ENCODE measurements at regions not wholly inside any gene's neighbourhood (a gene's known extent, or its start where the extent isn't known, plus 50 kb on each side); places are given as distances from the start of the nearest gene placed in this dataset.
"Not testable (repeated sequence)": the region's sequence is repeated elsewhere in the genome, so short reads cannot be mapped to it uniquely, and the experiment has no call there.

GRCh38 chr6:90375681-90376439, 79.2 kb upstream of the BACH2 start:
- no peak for DNase-seq (ENCODE audit: low read depth in 3 of 3, low spot score in 2 of 3)

GRCh38 chr6:90374201-90374600, 77.6 kb upstream of the BACH2 start:
- no peak for DNase-seq (ENCODE audit: low read depth in 3 of 3, low spot score in 2 of 3)

GRCh38 chr6:90372885-90373284, 76.2 kb upstream of the BACH2 start:
- no peak for DNase-seq (ENCODE audit: low read depth in 3 of 3, low spot score in 2 of 3)

DNA sequence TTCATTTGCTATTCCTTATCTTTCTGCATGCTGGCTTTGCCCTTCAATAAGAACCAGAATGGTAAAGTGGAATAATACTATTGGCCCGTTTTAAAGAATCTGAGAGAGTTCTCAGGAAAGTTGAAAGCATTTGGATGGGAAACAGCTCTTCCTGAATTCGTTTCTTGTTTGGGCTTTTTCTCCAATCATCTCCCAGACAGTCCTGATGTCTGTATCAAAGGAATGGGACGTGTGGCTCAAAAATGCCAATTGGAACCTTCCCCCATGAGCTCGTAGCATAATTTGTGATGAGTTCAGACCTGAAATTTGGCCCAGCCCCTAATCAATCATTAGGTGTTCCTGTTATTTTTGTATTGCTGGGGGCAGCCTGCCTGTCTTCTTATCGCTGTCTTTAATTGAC, 75.8 kb upstream of the BACH2 start:
- DNase-seq (ENCODE audit: low read depth in 3 of 3, low spot score in 2 of 3): no peak

- no peak for DNase-seq (ENCODE audit: low read depth in 3 of 3, low spot score in 2 of 3)
Observed at GRCh38 chr6:90370493-90370959, 73.9 kb upstream of the BACH2 start.

DNA sequence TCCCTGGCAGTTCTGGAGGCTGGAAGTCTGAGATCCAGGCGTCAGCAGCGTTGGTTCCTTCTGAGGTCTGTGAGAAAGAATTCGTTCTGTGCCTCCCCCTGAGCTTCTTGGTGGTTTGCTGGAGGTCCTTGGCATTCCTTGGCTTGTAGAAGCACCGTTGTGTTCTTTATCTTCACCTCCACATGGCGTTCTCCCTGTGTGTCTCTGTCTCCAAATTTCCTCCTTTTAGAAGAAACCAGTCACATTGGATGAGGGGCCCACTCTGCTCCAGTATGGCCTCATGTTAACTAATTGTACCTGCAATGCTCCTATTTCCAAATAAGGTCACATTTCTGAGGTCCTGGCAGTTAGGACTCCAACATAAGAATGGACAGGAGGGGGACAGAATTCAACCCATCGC, 73.0 kb upstream of the BACH2 start:
- DNase-seq (ENCODE audit: low read depth in 3 of 3, low spot score in 2 of 3): no peak

DNA sequence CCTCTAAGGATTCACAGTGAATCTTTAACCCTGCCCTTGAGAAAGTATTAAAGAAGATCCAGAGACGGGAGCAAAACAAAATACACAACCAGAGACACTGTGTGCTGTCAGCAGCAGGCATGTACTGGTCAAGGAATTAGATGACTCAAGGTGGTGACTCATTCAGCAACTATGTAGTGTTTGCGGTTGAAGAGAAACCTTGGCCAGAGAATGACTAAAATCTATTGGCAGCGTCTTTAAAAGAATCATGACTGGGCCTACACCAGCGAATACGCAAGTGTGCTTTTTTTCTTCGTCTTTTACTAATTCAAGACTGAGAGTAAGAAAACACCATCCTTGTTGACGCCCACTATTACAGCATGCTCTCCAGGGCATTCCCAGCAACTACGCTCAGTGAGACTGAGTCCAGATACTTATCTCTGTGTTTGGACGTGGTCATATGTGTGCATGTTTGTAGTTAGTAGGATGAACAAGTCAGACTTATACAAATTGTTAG, 72.4 kb upstream of the BACH2 start:
- no peak for DNase-seq (ENCODE audit: low read depth in 3 of 3, low spot score in 2 of 3)

DNA sequence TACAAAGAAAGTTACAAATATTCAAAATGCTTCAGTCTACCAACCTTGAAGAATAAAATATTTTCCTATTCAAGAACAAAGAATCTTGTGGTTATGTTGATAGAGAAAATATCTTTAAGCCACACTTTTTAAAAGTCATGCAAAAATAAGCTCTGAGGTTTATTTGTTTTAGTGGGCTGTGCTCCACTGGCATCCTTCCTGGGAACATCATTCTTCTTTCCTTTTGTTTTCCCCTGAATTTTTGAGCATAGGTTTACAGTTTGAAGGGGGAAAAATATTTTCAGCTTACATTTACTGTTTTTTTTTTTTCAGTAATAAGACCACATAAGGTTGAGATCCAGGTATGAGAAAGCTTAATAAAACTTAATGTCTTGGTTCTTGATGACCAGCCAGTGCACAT, 72.0 kb upstream of the BACH2 start:
- DNase-seq (ENCODE audit: low read depth in 3 of 3, low spot score in 2 of 3): no peak

GRCh38 chr6:90368001-90368400, 71.4 kb upstream of the BACH2 start:
- no peak for DNase-seq (ENCODE audit: low read depth in 3 of 3, low spot score in 2 of 3)

DNA sequence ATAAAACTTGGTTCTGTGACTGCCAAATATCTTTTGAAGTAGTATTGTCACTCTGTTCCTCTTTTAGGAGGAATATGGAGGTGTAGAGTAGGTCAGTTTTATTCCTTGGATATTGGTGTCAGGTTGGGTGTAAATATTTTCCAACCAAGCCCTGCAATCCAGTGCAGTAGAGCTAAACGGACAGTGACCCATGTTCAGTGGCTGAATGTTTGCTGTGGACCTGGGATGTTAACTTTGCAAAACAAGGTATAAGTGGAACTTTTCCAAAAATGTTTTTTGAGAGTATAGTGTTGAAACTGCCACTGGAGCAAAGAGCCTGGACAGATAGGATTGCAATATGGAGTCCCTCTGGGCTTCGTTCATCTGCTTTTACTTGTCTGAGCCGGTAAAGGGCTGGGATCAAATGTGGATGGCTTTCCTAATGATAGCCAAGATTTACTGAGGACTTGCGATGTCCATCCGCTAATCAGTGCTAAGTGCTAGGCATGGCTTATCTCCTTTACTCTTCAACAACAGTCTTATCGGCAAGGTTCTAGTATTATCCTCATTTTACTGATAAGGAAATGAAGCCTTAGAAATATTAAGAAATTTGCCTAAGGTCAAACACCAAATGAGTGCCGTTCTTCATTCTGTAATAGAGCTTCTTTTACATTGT, 69.0 kb upstream of the BACH2 start:
- no peak for DNase-seq (ENCODE audit: low read depth in 3 of 3, low spot score in 2 of 3)

- DNase-seq (ENCODE audit: low read depth in 3 of 3, low spot score in 2 of 3): no peak
Observed at GRCh38 chr6:90365002-90365401, 68.4 kb upstream of the BACH2 start.

DNA sequence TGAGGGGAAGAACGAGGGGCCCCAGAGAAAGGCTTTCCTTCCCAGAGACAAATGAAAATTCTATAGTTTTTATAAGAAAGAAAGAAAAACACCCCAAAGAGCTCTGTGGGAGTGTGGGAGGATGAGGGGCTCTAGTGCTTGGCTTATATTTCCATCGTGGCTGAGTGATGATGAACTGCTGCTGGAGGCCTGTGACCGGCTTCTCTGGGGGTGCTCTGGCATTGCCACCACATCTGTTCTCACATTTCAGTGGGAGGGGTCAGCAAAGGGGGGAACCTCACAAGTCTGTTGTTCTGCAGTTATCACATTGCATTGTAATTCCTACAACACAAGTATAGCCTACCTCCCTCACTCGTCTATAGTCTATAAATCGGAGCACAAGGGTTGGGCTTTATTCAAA, 67.6 kb upstream of the BACH2 start:
- DNase-seq (ENCODE audit: low read depth in 3 of 3, low spot score in 2 of 3): no peak

GRCh38 chr6:90362318-90362717, 65.7 kb upstream of the BACH2 start:
- no peak for DNase-seq (ENCODE audit: low read depth in 3 of 3, low spot score in 2 of 3)

DNA sequence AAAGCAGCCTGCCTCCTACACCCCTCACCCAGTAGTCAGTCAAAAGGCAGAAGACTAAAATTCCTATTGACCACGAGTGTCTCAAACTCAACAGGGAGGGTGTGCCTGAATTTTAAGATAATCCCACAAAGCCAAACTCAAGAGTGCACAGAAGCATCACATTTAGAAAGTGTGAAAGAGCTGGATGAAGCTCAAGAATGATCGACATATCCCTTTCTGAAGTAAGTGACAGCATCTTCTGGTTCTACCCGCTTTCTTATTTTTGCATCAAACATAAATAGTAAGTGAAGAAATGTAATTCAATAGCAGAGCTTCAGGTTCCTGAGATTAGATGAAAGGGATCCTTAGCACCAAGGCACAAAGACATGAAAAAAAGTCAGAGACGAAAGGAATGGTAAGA, 64.5 kb upstream of the BACH2 start:
- DNase-seq (ENCODE audit: low read depth in 3 of 3, low spot score in 2 of 3): no peak

DNA sequence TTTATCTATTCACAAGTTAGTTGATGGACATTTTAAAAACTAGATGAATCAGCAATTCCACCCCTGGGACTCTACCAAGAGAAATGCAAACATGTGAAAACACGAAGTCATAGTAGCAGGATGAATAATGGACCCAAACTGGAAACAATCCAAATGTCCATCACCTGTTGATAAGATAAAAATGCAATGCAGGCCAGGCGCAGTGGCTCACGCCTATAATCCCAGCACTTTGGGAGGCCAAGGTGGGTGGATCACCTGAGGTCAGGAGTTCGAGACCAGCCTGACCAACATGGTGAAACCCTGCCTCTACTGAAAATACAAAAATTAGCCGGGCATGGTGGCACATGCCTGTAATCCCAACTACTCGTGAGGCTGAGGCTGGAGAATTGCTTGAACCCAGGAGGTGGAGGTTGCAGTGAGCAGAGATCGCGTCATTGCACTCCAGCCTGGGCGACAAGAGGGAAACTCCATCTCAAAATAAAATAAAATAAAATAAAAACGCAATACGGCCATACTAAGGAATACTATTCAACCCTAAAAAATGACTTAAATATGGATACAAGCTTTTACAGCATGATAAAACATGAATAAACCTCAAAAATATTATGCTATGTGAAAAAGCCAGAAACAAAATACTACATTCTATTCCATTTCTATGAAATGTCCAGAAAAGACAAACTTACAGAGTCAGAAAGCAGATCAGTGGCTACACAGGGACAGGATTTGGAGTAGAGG, 61.6 kb upstream of the BACH2 start:
- DNase-seq (ENCODE audit: low read depth in 3 of 3, low spot score in 2 of 3): not testable (repeated sequence)

DNA sequence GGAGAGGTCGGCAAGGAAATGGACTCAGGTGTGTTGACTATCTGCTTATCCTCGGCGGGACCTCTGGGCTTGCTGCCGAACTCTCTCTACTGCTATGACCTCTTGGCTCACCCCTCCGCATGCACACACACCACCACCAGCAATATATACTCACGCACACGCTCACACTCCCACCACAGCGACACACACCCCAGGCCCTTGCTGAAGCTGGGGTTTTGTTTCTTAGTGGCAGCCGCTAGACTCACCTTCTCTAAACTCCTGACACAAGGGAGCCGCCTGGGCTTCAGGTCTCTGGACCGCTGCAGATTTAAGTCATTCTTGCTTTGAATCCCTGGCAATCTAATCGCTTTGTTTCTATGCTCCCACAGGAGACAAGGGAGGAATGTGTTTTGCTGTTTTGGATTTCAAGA, 59.4 kb upstream of the BACH2 start:
- no peak for DNase-seq (ENCODE audit: low read depth in 3 of 3, low spot score in 2 of 3)

DNA sequence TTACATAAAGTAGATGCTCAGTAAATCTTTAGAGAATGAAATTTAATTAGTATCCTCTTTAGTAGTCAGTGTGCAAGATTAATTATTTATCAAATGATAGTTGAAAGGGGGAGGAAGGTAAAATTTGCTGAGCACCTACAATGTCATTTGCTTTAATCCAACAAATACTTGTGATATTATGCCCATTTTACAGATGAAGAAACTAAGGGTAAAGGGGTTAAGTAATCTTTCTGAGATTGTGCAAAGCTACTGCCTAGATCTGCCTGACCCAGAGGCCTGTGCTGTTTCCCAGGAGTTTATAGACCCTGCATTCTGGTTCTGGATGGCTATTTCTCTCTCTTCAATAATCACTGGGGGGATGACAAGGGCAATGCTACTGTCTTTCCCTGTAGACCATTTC, 58.3 kb upstream of the BACH2 start:
- DNase-seq (ENCODE audit: low read depth in 3 of 3, low spot score in 2 of 3): no peak

- DNase-seq (ENCODE audit: low read depth in 3 of 3, low spot score in 2 of 3): no peak
Observed at GRCh38 chr6:90351696-90352095, 55.1 kb upstream of the BACH2 start.

GRCh38 chr6:90350689-90351554, 54.3 kb upstream of the BACH2 start:
- no peak for DNase-seq (ENCODE audit: low read depth in 3 of 3, low spot score in 2 of 3)

DNA sequence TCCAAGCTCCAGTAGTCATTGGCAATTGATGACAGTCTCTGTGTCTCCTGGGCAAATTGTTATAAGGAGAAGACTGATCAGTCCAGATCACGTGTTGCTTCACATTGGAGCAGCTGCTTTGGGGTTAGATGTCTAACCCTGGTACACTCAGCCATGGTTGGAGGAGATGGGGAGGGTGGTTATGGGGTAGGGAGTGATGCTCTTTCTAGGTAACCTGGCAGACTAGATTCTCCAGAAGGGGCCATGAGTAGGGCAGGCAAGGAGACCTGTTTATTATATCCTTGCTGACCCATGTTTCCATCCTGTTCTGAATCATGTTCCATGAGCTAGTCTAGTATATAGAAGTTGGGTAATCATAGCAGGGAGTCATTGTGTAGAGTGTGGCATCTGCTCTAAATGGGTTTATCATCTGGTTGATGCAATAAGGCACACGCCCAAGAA, 50.8 kb upstream of the BACH2 start:
- DNase-seq (ENCODE audit: low read depth in 3 of 3, low spot score in 2 of 3): no peak

GRCh38 chr6:90346729-90347128, 50.1 kb upstream of the BACH2 start:
- DNase-seq (ENCODE audit: low read depth in 3 of 3, low spot score in 2 of 3): no peak

All from right renal cortex interstitium (tissue), 3 donors.